LNCaP clone FGC (cell line): ENCODE measurements at regions not wholly inside any gene's neighbourhood (a gene's known extent, or its start where the extent isn't known, plus 50 kb on each side); places are given as distances from the start of the nearest gene placed in this dataset.

Experiments used
- DNase-seq: peaks from one replicate; pipeline ENCODE4 v3.0.0-alpha.2; 2011; ENCODE audit warnings: low read depth
- H3K4me3 ChIP-seq: 2 replicates; pipeline ENCODE4 v1.5.1; 2011; ENCODE audit warnings: mild to moderate bottlenecking, low read depth, low read length, control low read depth
- CTCF ChIP-seq: IDR thresholded peaks from 2 replicates; pipeline ENCODE4 v1.5.1; 2012; ENCODE audit warnings: mild to moderate bottlenecking; ENCODE audit not compliant: control insufficient read depth, insufficient read depth; ENCODE audit errors: extremely low read depth

GRCh38 chr4:156672492-156673305 lies 298.9 kb downstream of the PDGFC start:
- TF ChIP-seq CTCF: no peak
- no peak for DNase-seq
- no peak overlapping the region for H3K4me3 ChIP-seq

DNA sequence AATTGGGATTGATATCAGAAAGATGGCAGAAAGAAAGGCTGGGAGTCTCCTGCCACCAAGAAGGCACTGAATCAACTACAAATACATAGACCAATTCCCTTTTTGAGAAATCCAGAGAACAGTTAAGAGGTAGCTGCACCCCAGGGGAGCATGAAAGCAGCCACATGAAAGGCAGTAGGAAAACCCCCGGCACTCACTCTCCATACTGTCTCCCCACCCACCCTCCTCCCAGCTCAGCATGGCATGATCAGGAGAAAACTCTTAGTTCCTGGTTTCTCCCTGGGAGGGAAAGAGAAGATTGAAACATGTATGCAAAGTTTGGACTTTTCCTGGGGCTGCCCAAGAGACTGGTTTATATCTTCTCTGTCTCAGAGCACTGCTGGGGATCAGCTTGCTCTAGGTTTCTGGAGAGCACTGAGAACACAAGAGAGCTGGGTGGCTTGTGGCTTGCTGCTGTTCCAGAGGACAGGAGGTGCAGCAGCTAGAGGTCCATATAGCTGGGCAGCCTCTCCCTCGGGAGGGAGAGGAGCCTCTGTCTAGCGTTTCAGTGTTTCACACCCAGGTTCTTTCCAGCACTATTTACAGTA lies 305.7 kb downstream of the PDGFC start:
- DNase-seq: no peak
- no peak overlapping the region for H3K4me3 ChIP-seq
- no peak for TF ChIP-seq CTCF

- TF ChIP-seq CTCF: no peak
- H3K4me3 ChIP-seq: no peak overlapping the region
- no peak for DNase-seq
Measured at GRCh38 chr4:156663663-156664062, 307.9 kb downstream of the PDGFC start.

- H3K4me3 ChIP-seq: no peak overlapping the region
- no peak for DNase-seq
- no peak for TF ChIP-seq CTCF
Measured at GRCh38 chr4:156662921-156663320, 308.7 kb downstream of the PDGFC start.

DNA sequence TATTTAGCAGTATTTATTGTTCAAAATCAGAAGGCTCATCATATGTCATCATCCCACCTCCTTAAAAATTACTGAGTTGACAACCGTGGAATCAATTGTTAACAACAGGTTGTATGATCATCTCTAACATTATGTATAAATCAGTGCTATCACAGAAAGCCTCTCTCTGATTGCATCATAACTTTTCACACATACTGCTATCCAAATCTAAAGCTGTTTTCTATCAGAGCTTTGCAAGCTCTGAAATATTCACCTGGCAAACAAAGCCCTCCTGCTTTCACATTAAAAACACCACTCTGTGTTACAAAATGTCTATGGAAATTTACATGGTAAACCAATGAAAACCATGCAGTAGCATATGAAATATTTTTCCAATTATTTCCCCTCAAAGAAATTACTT lies 310.0 kb downstream of the PDGFC start:
- TF ChIP-seq CTCF: no peak
- H3K4me3 ChIP-seq: no peak overlapping the region
- DNase-seq: no peak

- no peak overlapping the region for H3K4me3 ChIP-seq
- no peak for TF ChIP-seq CTCF
- no peak for DNase-seq
Measured at GRCh38 chr4:156660465-156660864, 311.1 kb downstream of the PDGFC start.
